ENCODE measurements at regions not wholly inside any gene's neighbourhood (a gene's known extent, or its start where the extent isn't known, plus 50 kb on each side); places are given as distances from the start of the nearest gene placed in this dataset.

DNA sequence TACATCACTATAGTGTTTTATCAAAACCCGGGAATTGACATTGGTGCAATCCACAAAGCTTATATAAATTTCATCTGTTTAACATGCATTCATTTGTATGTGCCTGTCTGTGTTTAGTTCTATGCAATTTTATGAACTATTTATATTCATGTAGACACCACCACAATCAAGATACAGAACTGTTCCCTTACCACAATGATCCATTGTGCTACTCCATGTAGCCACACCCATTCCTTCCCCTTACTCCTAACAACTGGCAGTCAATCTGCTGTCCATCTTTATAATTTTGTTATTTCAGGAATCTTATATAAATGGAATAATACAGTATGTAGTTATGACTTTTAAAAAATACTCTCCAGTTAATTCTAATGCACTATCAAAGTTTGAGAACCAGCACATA is 389.5 kb downstream of the HTR1A start (continued):
- TF ChIP-seq, protein P1, sequence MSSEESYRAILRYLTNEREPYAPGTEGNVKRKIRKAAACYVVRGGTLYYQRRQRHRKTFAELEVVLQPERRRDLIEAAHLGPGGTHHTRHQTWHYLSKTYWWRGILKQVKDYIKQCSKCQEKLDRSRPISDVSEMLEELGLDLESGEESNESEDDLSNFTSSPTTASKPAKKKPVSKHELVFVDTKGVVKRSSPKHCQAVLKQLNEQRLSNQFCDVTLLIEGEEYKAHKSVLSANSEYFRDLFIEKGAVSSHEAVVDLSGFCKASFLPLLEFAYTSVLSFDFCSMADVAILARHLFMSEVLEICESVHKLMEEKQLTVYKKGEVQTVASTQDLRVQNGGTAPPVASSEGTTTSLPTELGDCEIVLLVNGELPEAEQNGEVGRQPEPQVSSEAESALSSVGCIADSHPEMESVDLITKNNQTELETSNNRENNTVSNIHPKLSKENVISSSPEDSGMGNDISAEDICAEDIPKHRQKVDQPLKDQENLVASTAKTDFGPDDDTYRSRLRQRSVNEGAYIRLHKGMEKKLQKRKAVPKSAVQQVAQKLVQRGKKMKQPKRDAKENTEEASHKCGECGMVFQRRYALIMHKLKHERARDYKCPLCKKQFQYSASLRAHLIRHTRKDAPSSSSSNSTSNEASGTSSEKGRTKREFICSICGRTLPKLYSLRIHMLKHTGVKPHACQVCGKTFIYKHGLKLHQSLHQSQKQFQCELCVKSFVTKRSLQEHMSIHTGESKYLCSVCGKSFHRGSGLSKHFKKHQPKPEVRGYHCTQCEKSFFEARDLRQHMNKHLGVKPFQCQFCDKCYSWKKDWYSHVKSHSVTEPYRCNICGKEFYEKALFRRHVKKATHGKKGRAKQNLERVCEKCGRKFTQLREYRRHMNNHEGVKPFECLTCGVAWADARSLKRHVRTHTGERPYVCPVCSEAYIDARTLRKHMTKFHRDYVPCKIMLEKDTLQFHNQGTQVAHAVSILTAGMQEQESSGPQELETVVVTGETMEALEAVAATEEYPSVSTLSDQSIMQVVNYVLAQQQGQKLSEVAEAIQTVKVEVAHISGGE (CRISPR knock-in tag; IDR thresholded peaks at IDR 0.05) = no peak
- no peak for TF ChIP-seq NFYB (IDR thresholded peaks at IDR 0.05; ENCODE audit: insufficient read depth, low read depth, low read length)
- no peak for TF ChIP-seq SUPT20H (IDR thresholded peaks at IDR 0.05; ENCODE audit: borderline replicate concordance, control insufficient read depth, low read depth, low read length)
- TF ChIP-seq PAX5 (IDR thresholded peaks at IDR 0.05; ENCODE audit: borderline replicate concordance, low read depth, low read length) = no peak
- TF ChIP-seq SP1 (IDR thresholded peaks at IDR 0.05; ENCODE audit: low read depth, low read length) = no peak
- TF ChIP-seq, protein P2, sequence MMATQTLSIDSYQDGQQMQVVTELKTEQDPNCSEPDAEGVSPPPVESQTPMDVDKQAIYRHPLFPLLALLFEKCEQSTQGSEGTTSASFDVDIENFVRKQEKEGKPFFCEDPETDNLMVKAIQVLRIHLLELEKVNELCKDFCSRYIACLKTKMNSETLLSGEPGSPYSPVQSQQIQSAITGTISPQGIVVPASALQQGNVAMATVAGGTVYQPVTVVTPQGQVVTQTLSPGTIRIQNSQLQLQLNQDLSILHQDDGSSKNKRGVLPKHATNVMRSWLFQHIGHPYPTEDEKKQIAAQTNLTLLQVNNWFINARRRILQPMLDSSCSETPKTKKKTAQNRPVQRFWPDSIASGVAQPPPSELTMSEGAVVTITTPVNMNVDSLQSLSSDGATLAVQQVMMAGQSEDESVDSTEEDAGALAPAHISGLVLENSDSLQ (IDR thresholded peaks at IDR 0.05) = no peak
- TF ChIP-seq TBL1XR1 (IDR thresholded peaks at IDR 0.05; ENCODE audit: low read depth, low read length) = no peak
- no peak for TF ChIP-seq SMAD1 (IDR thresholded peaks at IDR 0.05; ENCODE audit: low read depth, partially characterized antibody)
- no peak for TF ChIP-seq HDAC2 (IDR thresholded peaks at IDR 0.05)
- TF ChIP-seq SUZ12 (IDR thresholded peaks at IDR 0.05; ENCODE audit: unreplicated experiment) = no peak

DNA sequence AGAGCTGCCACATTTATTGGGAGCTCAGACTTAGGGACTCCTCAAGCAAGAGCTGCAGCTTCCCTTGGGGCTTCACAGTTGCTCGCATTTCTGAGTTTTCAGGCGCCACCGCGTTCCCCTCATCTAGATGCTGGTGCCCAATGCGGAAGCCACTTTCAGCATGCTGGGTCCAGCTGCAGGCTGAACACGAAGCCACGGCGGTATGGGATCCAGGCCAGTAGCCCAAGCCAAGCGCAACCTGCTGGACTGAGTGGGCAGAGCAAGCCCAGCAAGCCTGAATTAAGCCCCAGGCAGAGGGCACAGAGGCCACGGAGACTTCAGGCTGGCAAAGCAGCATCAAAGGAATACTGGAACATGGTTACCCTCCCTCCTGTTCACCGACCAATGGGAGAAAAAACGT is 391.5 kb downstream of the HTR1A start:
- no peak overlapping the region for H3K4me2 ChIP-seq (ENCODE audit: control insufficient read depth, insufficient read depth)
- no peak for FAIRE-seq
- H3K36me3 ChIP-seq (ENCODE audit: control insufficient read depth in 2 of 2, insufficient read depth in 2 of 2, low read length in 1 of 2) = no peaks in the 10 kb centered on the region
- H2AFZ ChIP-seq (ENCODE audit: control insufficient read depth, low read depth, low read length) = no peak overlapping the region
- intact Hi-C loops (cut with micrococcal nuclease; ENCODE audit: unreplicated experiment) = no loop called here
- BruUV-seq (replicated peaks) = no TSS peak
- ChIA-PET CTCF (no interaction called here), POLR2A (no interaction called here), RAD21 (ENCODE audit: unreplicated experiment) (no interaction called here), SMC1A (ENCODE audit: uncharacterized antibody, unreplicated experiment) (no interaction called here)
- no peak overlapping the region for H3K27ac ChIP-seq (ENCODE audit: control insufficient read depth, insufficient read depth)
- TF ChIP-seq NBN (IDR thresholded peaks at IDR 0.05) (no peak), HDAC6 (IDR thresholded peaks at IDR 0.05; ENCODE audit: unreplicated experiment) (no peak), ZNF622 (IDR thresholded peaks at IDR 0.05) (no peak), RELA (IDR thresholded peaks at IDR 0.05; ENCODE audit: borderline replicate concordance, partially characterized antibody) (no peak), RB1 (IDR thresholded peaks at IDR 0.05; ENCODE audit: borderline replicate concordance) (no peak), ESRRA (IDR thresholded peaks at IDR 0.05; ENCODE audit: low read length) (no peak)
- TF ChIP-seq, protein P3, sequence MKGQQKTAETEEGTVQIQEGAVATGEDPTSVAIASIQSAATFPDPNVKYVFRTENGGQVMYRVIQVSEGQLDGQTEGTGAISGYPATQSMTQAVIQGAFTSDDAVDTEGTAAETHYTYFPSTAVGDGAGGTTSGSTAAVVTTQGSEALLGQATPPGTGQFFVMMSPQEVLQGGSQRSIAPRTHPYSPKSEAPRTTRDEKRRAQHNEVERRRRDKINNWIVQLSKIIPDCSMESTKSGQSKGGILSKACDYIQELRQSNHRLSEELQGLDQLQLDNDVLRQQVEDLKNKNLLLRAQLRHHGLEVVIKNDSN (IDR thresholded peaks at IDR 0.05; ENCODE audit: borderline replicate concordance, extremely low read length, insufficient read depth, low read depth, low read length) = no peak
- TF ChIP-seq, protein P4, sequence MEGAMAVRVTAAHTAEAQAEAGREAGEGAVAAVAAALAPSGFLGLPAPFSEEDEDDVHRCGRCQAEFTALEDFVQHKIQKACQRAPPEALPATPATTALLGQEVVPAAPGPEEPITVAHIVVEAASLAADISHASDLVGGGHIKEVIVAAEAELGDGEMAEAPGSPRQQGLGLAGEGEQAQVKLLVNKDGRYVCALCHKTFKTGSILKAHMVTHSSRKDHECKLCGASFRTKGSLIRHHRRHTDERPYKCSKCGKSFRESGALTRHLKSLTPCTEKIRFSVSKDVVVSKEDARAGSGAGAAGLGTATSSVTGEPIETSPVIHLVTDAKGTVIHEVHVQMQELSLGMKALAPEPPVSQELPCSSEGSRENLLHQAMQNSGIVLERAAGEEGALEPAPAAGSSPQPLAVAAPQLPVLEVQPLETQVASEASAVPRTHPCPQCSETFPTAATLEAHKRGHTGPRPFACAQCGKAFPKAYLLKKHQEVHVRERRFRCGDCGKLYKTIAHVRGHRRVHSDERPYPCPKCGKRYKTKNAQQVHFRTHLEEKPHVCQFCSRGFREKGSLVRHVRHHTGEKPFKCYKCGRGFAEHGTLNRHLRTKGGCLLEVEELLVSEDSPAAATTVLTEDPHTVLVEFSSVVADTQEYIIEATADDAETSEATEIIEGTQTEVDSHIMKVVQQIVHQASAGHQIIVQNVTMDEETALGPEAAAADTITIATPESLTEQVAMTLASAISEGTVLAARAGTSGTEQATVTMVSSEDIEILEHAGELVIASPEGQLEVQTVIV (IDR thresholded peaks at IDR 0.05; ENCODE audit: borderline replicate concordance, partially characterized antibody) = no peak
- no peak overlapping the region for H3K9ac ChIP-seq (ENCODE audit: control insufficient read depth, insufficient read depth, low read length)
- WGBS (ENCODE audit: insufficient coverage, insufficient replicate concordance, low lambda C conversion rate, missing lambda C conversion rate) = 44% methylated on average over 12 of the region's 12 CpGs
- no peaks in the 10 kb centered on the region for H4K20me1 ChIP-seq (ENCODE audit: control insufficient read depth, insufficient read depth)
- H3K27me3 ChIP-seq (replicated peaks in 1 of 2; ENCODE audit: control insufficient read depth in 2 of 2, insufficient read depth in 2 of 2, low read length in 1 of 2) = no peaks in the 10 kb centered on the region
- no peak for DNase-seq (ENCODE audit: low read depth, low spot score)
- H3K79me2 ChIP-seq (ENCODE audit: control insufficient read depth, insufficient read depth, low read length) = no peaks in the 10 kb centered on the region
- no peaks in the 10 kb centered on the region for H3K9me3 ChIP-seq (replicated peaks; ENCODE audit: control insufficient read depth, insufficient read depth, low read length)
- no peaks in the 10 kb centered on the region for H3K4me1 ChIP-seq (ENCODE audit: control insufficient read depth, insufficient read depth, low read length)
- no peak overlapping the region for H3K4me3 ChIP-seq
- in situ Hi-C loops (cut with MboI) = no loop called here
- no peak for ATAC-seq

Measured in GM12878 (cell line).